Loucy (cell line): ENCODE measurements at regions not wholly inside any gene's neighbourhood (a gene's known extent, or its start where the extent isn't known, plus 50 kb on each side); places are given as distances from the start of the nearest gene placed in this dataset.
"Not testable (repeated sequence)": the region's sequence is repeated elsewhere in the genome, so short reads cannot be mapped to it uniquely, and the experiment has no call there.

Source experiments
- H2AFZ ChIP-seq: fragments of 200-600 bp; sonication (generic); 2 replicates; pipeline ENCODE4 v1.6.0; 2016; ENCODE audit warnings: antibody characterized with exemption, mild to moderate bottlenecking, low read length, moderate library complexity
- H3F3A ChIP-seq: fragments of 200-600 bp; 2 replicates; pipeline ENCODE4 v1.6.0; 2016; ENCODE audit warnings: antibody characterized with exemption, low read depth, mild to moderate bottlenecking
- H3K27me3 ChIP-seq: fragments of 200-600 bp; sonication (generic); 2 replicates; pipeline ENCODE4 v1.6.1; 2014; ENCODE audit warnings: low read length, mild to moderate bottlenecking; ENCODE audit not compliant: insufficient read depth, poor library complexity, severe bottlenecking
- H3K36me3 ChIP-seq: fragments of 200-600 bp; sonication (generic); 2 replicates; pipeline ENCODE4 v1.6.1; 2016; ENCODE audit warnings: low read length; ENCODE audit not compliant: insufficient read depth
- H3K4me1 ChIP-seq: fragments of 200-600 bp; sonication (generic); 2 replicates; pipeline ENCODE4 v1.5.1; 2014; ENCODE audit warnings: low read length, mild to moderate bottlenecking; ENCODE audit not compliant: insufficient read depth, poor library complexity, severe bottlenecking
- H3K4me2 ChIP-seq: fragments of 200-600 bp; sonication (generic); 2 replicates; pipeline ENCODE4 v1.6.0; 2014; ENCODE audit warnings: antibody characterized with exemption, low read length, low read depth, mild to moderate bottlenecking; ENCODE audit not compliant: poor library complexity, severe bottlenecking
- H3K4me3 ChIP-seq: fragments of 200-600 bp; sonication (generic); 2 replicates; pipeline ENCODE4 v1.5.1; 2014; ENCODE audit warnings: low read length, mild to moderate bottlenecking, mixed read lengths; ENCODE audit not compliant: poor library complexity, severe bottlenecking
- H3K79me2 ChIP-seq: fragments of 200-600 bp; sonication (generic); 2 replicates; pipeline ENCODE4 v1.6.1; 2014; ENCODE audit warnings: low read length; ENCODE audit not compliant: insufficient read depth
- H3K9ac ChIP-seq: fragments of 200-600 bp; sonication (generic); 2 replicates; pipeline ENCODE4 v1.6.0; 2014; ENCODE audit warnings: mild to moderate bottlenecking, low read depth, low read length, moderate library complexity; ENCODE audit not compliant: poor library complexity, severe bottlenecking
- H3K9me2 ChIP-seq: fragments of 200-600 bp; sonication (generic); replicated peaks from 2 replicates; pipeline ENCODE4 v1.6.1; 2016; ENCODE audit warnings: low read depth, low read length, mixed read lengths
- H3K9me3 ChIP-seq: fragments of 200-600 bp; sonication (generic); 2 replicates; pipeline ENCODE4 v1.6.1; 2014; ENCODE audit warnings: mild to moderate bottlenecking, antibody characterized with exemption, low read length, low read depth; ENCODE audit not compliant: insufficient read depth
- H4K20me1 ChIP-seq: fragments of 200-600 bp; sonication (generic); 2 replicates; pipeline ENCODE4 v1.6.0; 2014; ENCODE audit warnings: antibody characterized with exemption, low read length, mild to moderate bottlenecking; ENCODE audit not compliant: insufficient read depth, poor library complexity, severe bottlenecking
- EZH2phosphoT487 ChIP-seq: fragments of 200-600 bp; IDR thresholded peaks from 2 replicates; pipeline ENCODE4 v1.6.1; 2018; ENCODE audit warnings: antibody characterized with exemption, mild to moderate bottlenecking, moderate library complexity, borderline replicate concordance
- TF ChIP-seq, protein P1 (sequence below): fragments of 200-600 bp; sonication (generic); conservative IDR thresholded peaks from 2 replicates; pipeline ENCODE4 v1.5.1; 2014; ENCODE audit warnings: mild to moderate bottlenecking, antibody characterized with exemption, low read length

- Histone ChIP-seq H3K9me3 (no peaks in the 10 kb centered on the region), H3K9ac (no peak overlapping the region), H3F3A (no peaks in the 10 kb centered on the region), H3K4me1 (no peaks in the 10 kb centered on the region), H3K9me2 (no peaks in the 10 kb centered on the region), H3K4me2 (no peak overlapping the region), H4K20me1 (no peaks in the 10 kb centered on the region), H3K79me2 (no peaks in the 10 kb centered on the region), H3K4me3 (no peak overlapping the region), H3K27me3 (no peaks in the 10 kb centered on the region), H2AFZ (no peak overlapping the region), H3K36me3 (no peaks in the 10 kb centered on the region)
- no peak for TF ChIP-seq EZH2phosphoT487
- TF ChIP-seq, protein P1, sequence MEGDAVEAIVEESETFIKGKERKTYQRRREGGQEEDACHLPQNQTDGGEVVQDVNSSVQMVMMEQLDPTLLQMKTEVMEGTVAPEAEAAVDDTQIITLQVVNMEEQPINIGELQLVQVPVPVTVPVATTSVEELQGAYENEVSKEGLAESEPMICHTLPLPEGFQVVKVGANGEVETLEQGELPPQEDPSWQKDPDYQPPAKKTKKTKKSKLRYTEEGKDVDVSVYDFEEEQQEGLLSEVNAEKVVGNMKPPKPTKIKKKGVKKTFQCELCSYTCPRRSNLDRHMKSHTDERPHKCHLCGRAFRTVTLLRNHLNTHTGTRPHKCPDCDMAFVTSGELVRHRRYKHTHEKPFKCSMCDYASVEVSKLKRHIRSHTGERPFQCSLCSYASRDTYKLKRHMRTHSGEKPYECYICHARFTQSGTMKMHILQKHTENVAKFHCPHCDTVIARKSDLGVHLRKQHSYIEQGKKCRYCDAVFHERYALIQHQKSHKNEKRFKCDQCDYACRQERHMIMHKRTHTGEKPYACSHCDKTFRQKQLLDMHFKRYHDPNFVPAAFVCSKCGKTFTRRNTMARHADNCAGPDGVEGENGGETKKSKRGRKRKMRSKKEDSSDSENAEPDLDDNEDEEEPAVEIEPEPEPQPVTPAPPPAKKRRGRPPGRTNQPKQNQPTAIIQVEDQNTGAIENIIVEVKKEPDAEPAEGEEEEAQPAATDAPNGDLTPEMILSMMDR: no peak
Observed at GRCh38 chr10:120052964-120053702, 160.6 kb downstream of the SEC23IP start.

DNA sequence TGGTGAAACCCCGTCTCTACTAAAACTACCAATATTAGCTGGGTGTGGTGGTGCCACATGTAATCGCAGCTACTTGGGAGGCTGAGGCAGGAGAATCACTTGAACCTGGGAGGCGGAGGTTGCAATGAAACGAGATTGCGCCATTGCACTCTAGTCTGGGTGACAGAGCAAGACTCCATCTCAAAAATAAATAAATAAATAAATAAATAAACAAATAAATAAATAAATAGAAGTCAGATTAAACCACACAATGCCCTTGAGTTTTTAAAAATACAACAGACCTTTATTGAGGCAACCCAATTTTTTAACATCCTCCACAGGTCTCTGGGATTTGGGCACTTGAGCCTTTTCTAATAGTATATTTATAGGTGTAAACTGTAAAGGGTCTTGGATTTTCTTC, 167.3 kb downstream of the SEC23IP start:
- H3K9me2 ChIP-seq, H4K20me1 ChIP-seq, H2AFZ ChIP-seq, H3K79me2 ChIP-seq, H3F3A ChIP-seq, H3K27me3 ChIP-seq, H3K36me3 ChIP-seq, H3K9me3 ChIP-seq, H3K4me3 ChIP-seq, H3K4me1 ChIP-seq, H3K4me2 ChIP-seq, H3K9ac ChIP-seq: not testable (repeated sequence)

DNA sequence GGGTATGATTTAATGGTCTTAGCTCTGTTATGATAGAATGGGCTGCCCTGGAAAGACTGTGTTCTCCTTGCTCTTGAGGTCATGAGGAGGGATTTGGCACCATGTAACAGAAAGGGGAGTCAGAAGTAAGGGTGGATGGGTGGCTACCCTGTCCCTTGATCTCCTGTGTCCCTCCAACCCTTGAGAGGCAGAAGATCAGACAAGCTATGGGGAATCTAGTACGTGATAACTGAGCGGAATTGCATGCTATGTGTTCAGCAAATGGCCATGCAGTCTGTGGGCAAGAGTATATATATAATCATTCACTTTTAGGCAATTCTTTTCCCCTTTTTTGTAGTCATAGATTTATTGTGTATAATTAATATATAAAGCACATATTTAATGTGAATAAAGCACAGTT, 174.9 kb downstream of the SEC23IP start:
- H3K9me2 ChIP-seq: no peaks in the 10 kb centered on the region

More for the DNA sequence above, 174.9 kb downstream of the SEC23IP start:
- no peak overlapping the region for H3K9ac ChIP-seq
- H3K36me3 ChIP-seq: no peaks in the 10 kb centered on the region
- TF ChIP-seq, protein P1: no peak
- TF ChIP-seq EZH2phosphoT487: no peak
- no peaks in the 10 kb centered on the region for H3K27me3 ChIP-seq
- no peaks in the 10 kb centered on the region; the same call in 1 of the 2 replicates for H3K9me3 ChIP-seq
- H3K4me1 ChIP-seq: no peaks in the 10 kb centered on the region
- no peak overlapping the region for H3K4me3 ChIP-seq
- H3F3A ChIP-seq: no peaks in the 10 kb centered on the region
- H3K79me2 ChIP-seq: no peaks in the 10 kb centered on the region
- no peaks in the 10 kb centered on the region for H4K20me1 ChIP-seq
- H3K4me2 ChIP-seq: no peak overlapping the region
- H2AFZ ChIP-seq: no peak overlapping the region
